ENCODE measurements at regions not wholly inside any gene's neighbourhood (a gene's known extent, or its start where the extent isn't known, plus 50 kb on each side); places are given as distances from the start of the nearest gene placed in this dataset.

GRCh38 chr10:36303896-36304295 lies 661.8 kb upstream of the FZD8 start:
- Histone ChIP-seq H3K4me1 (ENCODE audit: insufficient read depth, low read length, poor library complexity, severe bottlenecking) (no peaks in the 10 kb centered on the region), H4K20me1 (ENCODE audit: insufficient read depth, low read length, poor library complexity, severe bottlenecking) (no peaks in the 10 kb centered on the region), H3K27me3 (ENCODE audit: insufficient read depth, low read length, poor library complexity, severe bottlenecking) (no peaks in the 10 kb centered on the region), H3F3A (ENCODE audit: low read depth) (no peaks in the 10 kb centered on the region), H3K9me2 (replicated peaks; ENCODE audit: low read depth, low read length) (no peaks in the 10 kb centered on the region), H3K9me3 (ENCODE audit: insufficient read depth, low read depth, low read length) (no peaks in the 10 kb centered on the region), H2AFZ (ENCODE audit: low read length) (no peak overlapping the region), H3K79me2 (ENCODE audit: insufficient read depth, low read length) (no peaks in the 10 kb centered on the region), H3K36me3 (ENCODE audit: insufficient read depth, low read length) (no peaks in the 10 kb centered on the region), H3K4me3 (ENCODE audit: low read length, poor library complexity, severe bottlenecking) (no peak overlapping the region), H3K4me2 (ENCODE audit: low read depth, low read length, poor library complexity, severe bottlenecking) (no peak overlapping the region), H3K9ac (ENCODE audit: low read depth, low read length, poor library complexity, severe bottlenecking) (no peak overlapping the region)
- no peak for TF ChIP-seq CTCF (conservative IDR thresholded peaks at IDR 0.05; ENCODE audit: low read length)
- no peak for TF ChIP-seq EZH2phosphoT487 (IDR thresholded peaks at IDR 0.05; ENCODE audit: borderline replicate concordance)

GRCh38 chr10:36302086-36302485 lies 660.0 kb upstream of the FZD8 start:
- H3K9me2 ChIP-seq (replicated peaks; ENCODE audit: low read depth, low read length), result no peaks in the 10 kb centered on the region
- no peaks in the 10 kb centered on the region for H3K36me3 ChIP-seq (ENCODE audit: insufficient read depth, low read length)
- H3K27me3 ChIP-seq (ENCODE audit: insufficient read depth, low read length, poor library complexity, severe bottlenecking), result no peaks in the 10 kb centered on the region
- no peak for TF ChIP-seq EZH2phosphoT487 (IDR thresholded peaks at IDR 0.05; ENCODE audit: borderline replicate concordance)
- TF ChIP-seq CTCF (conservative IDR thresholded peaks at IDR 0.05; ENCODE audit: low read length), result no peak
- H3K9me3 ChIP-seq (ENCODE audit: insufficient read depth, low read depth, low read length), result no peaks in the 10 kb centered on the region; the same call in 1 of the 2 replicates
- no peaks in the 10 kb centered on the region for H3K79me2 ChIP-seq (ENCODE audit: insufficient read depth, low read length)
- H3K4me3 ChIP-seq (ENCODE audit: low read length, poor library complexity, severe bottlenecking), result no peak overlapping the region
- H3K9ac ChIP-seq (ENCODE audit: low read depth, low read length, poor library complexity, severe bottlenecking), result no peak overlapping the region
- no peak overlapping the region for H3K4me2 ChIP-seq (ENCODE audit: low read depth, low read length, poor library complexity, severe bottlenecking)
- H3K4me1 ChIP-seq (ENCODE audit: insufficient read depth, low read length, poor library complexity, severe bottlenecking), result no peaks in the 10 kb centered on the region
- no peaks in the 10 kb centered on the region for H4K20me1 ChIP-seq (ENCODE audit: insufficient read depth, low read length, poor library complexity, severe bottlenecking)
- no peak overlapping the region for H2AFZ ChIP-seq (ENCODE audit: low read length)
- no peaks in the 10 kb centered on the region for H3F3A ChIP-seq (ENCODE audit: low read depth)

- H3K36me3 ChIP-seq (ENCODE audit: insufficient read depth, low read length), result no peaks in the 10 kb centered on the region
- no peak overlapping the region for H3K9ac ChIP-seq (ENCODE audit: low read depth, low read length, poor library complexity, severe bottlenecking)
- H3F3A ChIP-seq (ENCODE audit: low read depth), result no peaks in the 10 kb centered on the region
- no peak overlapping the region for H3K4me3 ChIP-seq (ENCODE audit: low read length, poor library complexity, severe bottlenecking)
- no peaks in the 10 kb centered on the region for H3K9me2 ChIP-seq (replicated peaks; ENCODE audit: low read depth, low read length)
- no peak for TF ChIP-seq CTCF (conservative IDR thresholded peaks at IDR 0.05; ENCODE audit: low read length)
- TF ChIP-seq EZH2phosphoT487 (IDR thresholded peaks at IDR 0.05; ENCODE audit: borderline replicate concordance), result no peak
- no peaks in the 10 kb centered on the region; the same call in 1 of the 2 replicates for H3K9me3 ChIP-seq (ENCODE audit: insufficient read depth, low read depth, low read length)
- no peaks in the 10 kb centered on the region for H3K27me3 ChIP-seq (ENCODE audit: insufficient read depth, low read length, poor library complexity, severe bottlenecking)
- H3K79me2 ChIP-seq (ENCODE audit: insufficient read depth, low read length), result no peaks in the 10 kb centered on the region
- H3K4me1 ChIP-seq (ENCODE audit: insufficient read depth, low read length, poor library complexity, severe bottlenecking), result no peaks in the 10 kb centered on the region
- H4K20me1 ChIP-seq (ENCODE audit: insufficient read depth, low read length, poor library complexity, severe bottlenecking), result no peaks in the 10 kb centered on the region
- no peak overlapping the region for H2AFZ ChIP-seq (ENCODE audit: low read length)
- no peak overlapping the region for H3K4me2 ChIP-seq (ENCODE audit: low read depth, low read length, poor library complexity, severe bottlenecking)
Measured at GRCh38 chr10:36301539-36301938, 659.4 kb upstream of the FZD8 start.

All from Loucy (cell line).